ENCODE measurements at regions not wholly inside any gene's neighbourhood (a gene's known extent, or its start where the extent isn't known, plus 50 kb on each side); places are given as distances from the start of the nearest gene placed in this dataset.

DNA sequence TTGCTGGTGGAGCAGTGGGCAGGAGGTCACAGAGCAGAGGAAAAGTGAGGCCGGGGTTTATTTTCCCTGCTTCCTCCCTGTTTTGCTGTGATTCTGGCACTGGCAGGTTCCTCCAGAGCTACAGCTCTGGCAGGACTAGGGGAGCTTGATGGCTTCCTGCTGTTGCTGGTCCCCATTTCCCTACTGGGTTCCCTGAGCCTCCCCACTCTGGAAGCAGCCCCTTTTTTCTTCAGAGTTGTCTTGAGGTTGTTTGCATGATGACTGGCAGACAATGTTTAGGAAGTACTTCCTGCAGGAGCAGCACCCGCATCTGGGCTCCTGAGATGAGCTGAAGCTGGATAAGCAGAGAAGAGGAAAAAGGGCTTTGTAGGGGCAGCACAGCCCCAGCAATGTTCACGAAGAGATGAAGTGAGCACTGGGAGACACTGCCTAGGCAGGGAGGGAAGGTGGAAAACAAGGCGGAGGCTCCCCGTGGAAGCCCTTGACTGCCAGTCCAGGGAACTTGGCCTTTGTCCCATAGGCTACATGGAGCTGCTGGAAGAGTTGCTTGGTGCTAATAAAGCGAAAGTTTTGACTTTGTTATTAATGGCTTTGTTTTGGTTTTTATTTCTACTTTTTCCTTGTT lies 126.9 kb downstream of the SLC38A6 start:
- DNase-seq: no peak
- Histone ChIP-seq H3K4me1 (peaks cover 0 to 20% (median 10%) of the 10 kb centered on the region in 6 donors), H3K4me3 (no peak overlapping the region), H3K9me3 (peaks cover 0 to 5% (median 0%) of the 10 kb centered on the region in 8 donors), H3K36me3 (no peaks in the 10 kb centered on the region), H3K27ac (no peak overlapping the region), H3K27me3 (replicated peaks in 1 of 7) (peaks cover 0 to 9% (median 0%) of the 10 kb centered on the region in 7 donors)
- intact Hi-C loops (cut with DNase I; ENCODE audit: low total_unique reads): no loop called here
- no peak for TF ChIP-seq POLR2AphosphoS5 (IDR thresholded peaks at IDR 0.05)
- no peak for TF ChIP-seq CTCF (IDR thresholded peaks at IDR 0.05 in 8 of 11, conservative IDR thresholded peaks at IDR 0.05 in 3 of 11)
- TF ChIP-seq POLR2A (IDR thresholded peaks at IDR 0.05): no peak
- 67 to 81% (median 79%) methylated on average over 6 of the region's 6 CpGs for WGBS, 5 donors

DNA sequence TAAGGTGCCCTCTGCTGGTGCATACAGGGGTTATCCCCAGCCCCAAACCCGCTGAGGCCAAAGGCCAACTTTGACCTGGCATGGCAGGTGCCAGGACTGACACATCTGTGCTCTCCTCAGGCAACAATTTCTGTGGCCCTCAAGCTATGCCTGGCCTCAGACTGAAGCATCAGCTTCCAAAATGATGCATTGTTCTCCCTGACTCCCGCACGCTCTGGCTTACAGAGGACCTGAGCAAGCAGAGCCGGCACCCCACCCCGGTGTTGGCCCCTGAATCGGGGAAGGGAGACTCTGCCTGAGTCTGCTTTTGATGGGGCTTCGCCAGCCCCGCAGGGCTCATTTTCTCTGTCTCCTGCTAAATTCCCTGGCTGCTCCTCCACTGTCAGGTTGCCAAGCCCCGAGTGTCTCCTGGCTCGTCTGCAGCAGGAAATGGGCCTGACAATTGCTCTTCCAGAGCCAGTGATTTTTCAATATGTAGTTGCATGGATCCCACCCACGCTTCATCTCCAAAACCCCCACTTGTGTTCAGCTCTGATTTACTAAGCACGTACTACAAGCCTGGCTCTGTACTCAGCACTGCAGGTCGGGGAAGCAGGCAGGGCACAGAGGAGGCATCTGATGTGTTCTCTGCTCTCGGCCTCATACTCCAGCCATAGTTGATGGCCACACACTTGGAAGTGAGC lies 126.1 kb downstream of the SLC38A6 start:
- intact Hi-C loops (cut with DNase I; ENCODE audit: low total_unique reads): no loop called here
- H3K27me3 ChIP-seq (replicated peaks in 1 of 7): peaks cover 0 to 9% (median 0%) of the 10 kb centered on the region in 7 donors
- no peak overlapping the region for H3K4me3 ChIP-seq
- 70 to 87% (median 77%) methylated on average over 14 of the region's 14 CpGs for WGBS, 5 donors
- no peak for TF ChIP-seq POLR2AphosphoS5 (IDR thresholded peaks at IDR 0.05)
- no peak for TF ChIP-seq CTCF (IDR thresholded peaks at IDR 0.05 in 8 of 11, conservative IDR thresholded peaks at IDR 0.05 in 3 of 11)
- no peak for TF ChIP-seq POLR2A (IDR thresholded peaks at IDR 0.05)
- no peak overlapping the region for H3K27ac ChIP-seq
- no peaks in the 10 kb centered on the region for H3K9me3 ChIP-seq
- no peaks in the 10 kb centered on the region for H3K36me3 ChIP-seq
- peaks cover 0 to 25% (median 15%) of the 10 kb centered on the region in 6 donors for H3K4me1 ChIP-seq
- no peak for DNase-seq

DNA sequence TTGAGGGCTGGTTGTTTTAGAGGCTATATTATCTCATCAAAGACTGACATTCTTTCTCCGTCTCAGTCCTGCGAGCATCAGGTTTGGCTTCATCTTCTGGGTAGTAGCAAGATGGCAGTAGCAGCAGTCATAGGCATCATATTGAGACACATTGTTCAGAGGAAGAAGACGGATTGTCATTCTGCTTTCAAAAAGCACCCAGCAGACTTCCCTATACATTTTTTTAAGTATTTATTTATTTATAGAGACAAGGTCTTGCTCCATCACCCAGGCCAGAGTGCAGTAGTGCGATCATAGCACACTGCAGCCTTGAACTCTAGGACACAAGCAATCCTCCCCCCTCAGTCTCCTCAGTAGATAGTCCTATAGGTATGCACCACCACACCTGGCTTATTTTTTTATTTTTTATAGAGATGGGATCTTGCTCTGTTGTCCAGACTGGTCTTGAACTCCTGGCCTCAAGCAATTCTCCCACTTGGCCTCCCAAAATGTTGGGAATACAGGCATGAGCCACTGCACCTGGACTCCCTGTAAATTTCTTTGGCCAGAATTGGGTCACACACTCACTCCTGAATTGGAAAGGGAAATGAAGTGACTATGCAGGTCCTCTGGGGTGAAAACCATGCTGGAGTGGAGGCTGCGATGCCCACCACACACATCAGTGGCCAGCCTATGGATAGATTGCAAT lies 125.4 kb downstream of the SLC38A6 start:
- Histone ChIP-seq H3K36me3 (no peaks in the 10 kb centered on the region), H3K9me3 (no peaks in the 10 kb centered on the region), H3K27ac (no peak overlapping the region), H3K4me3 (no peak overlapping the region), H3K27me3 (replicated peaks in 1 of 7) (peaks cover 0 to 4% (median 0%) of the 10 kb centered on the region in 7 donors), H3K4me1 (peaks cover 0 to 32% (median 22%) of the 10 kb centered on the region in 6 donors)
- intact Hi-C loops (cut with DNase I; ENCODE audit: low total_unique reads): no loop called here
- DNase-seq: no peak
- no peak for TF ChIP-seq POLR2AphosphoS5 (IDR thresholded peaks at IDR 0.05)
- no peak for TF ChIP-seq CTCF (IDR thresholded peaks at IDR 0.05 in 8 of 11, conservative IDR thresholded peaks at IDR 0.05 in 3 of 11)
- TF ChIP-seq POLR2A (IDR thresholded peaks at IDR 0.05): no peak
- 91 to 98% (median 93%) methylated on average over 5 of the region's 5 CpGs for WGBS, 5 donors

DNA sequence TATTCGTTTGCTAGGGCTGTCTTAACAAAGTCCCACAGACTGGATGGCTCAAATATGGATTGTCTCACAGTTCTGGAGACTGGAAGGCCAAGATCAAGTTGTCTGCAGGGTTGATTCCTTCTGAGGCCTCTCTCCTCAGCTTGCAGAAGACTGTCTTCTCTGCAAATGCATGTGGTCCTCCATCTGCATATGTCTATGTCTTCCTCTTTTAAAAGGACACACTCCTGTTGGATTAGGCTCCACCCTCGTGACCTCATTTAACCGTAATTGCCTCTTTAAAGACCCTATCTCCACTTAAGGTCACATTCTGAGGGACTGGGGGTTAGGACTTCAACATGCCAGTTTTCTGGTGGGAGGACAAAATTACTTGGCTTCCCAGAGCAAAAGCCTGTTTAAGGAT lies 123.3 kb downstream of the SLC38A6 start:
- H3K36me3 ChIP-seq: no peaks in the 10 kb centered on the region
- peak overlapping the region in 3 of 8 donors; percentile 37 to 64 (median 54) for H3K27ac ChIP-seq
- TF ChIP-seq POLR2AphosphoS5 (IDR thresholded peaks at IDR 0.05) (no peak), CTCF (IDR thresholded peaks at IDR 0.05 in 8 of 11, conservative IDR thresholded peaks at IDR 0.05 in 3 of 11) (no peak), POLR2A (IDR thresholded peaks at IDR 0.05) (no peak)
- H3K4me3 ChIP-seq: no peak overlapping the region
- no peaks in the 10 kb centered on the region for H3K9me3 ChIP-seq
- no peaks in the 10 kb centered on the region for H3K27me3 ChIP-seq (replicated peaks in 1 of 7)
- 57 to 72% (median 63%) methylated on average over 3 of the region's 3 CpGs for WGBS, 5 donors
- no peak for DNase-seq
- peaks cover 0 to 42% (median 23%) of the 10 kb centered on the region in 6 donors for H3K4me1 ChIP-seq
- intact Hi-C loops (cut with DNase I; ENCODE audit: low total_unique reads): no loop called here

Measured in spleen (tissue), 11 donors.